Hippocampal formation (tissue), 2 donors: ENCODE measurements at regions not wholly inside any gene's neighbourhood (a gene's known extent, or its start where the extent isn't known, plus 50 kb on each side); places are given as distances from the start of the nearest gene placed in this dataset.
"Not testable (repeated sequence)": the region's sequence is repeated elsewhere in the genome, so short reads cannot be mapped to it uniquely, and the experiment has no call there.

ENCODE experiments used
- DNase-seq, 2 donors: peaks; one replicate each; lab custom pipeline; 2025; lab: John Stamatoyannopoulos, UW

GRCh38 chr7:86012971-86013370 is 630.7 kb upstream of the GRM3 start:
- no peak for DNase-seq

- no peak for DNase-seq
Observed at GRCh38 chr7:86008898-86009297, 634.8 kb upstream of the GRM3 start.

DNA sequence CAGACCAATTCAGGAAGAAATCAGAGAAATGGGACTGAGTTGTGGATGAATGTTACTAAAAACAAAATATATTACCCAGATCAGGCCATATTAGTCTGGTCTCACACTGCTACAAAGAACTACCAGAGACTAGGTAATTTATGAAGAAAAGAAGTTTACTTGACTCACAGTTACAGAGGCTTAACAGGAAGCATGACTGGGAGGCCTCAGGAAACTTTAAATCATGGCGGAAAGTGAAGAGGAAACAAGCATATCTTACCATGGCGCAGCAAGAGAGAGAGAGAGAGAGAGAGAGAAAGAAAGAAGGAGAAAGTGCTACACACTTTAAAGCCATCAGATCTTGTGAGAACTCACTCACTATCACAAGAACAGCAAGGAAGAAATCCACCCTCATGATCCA is 636.8 kb upstream of the GRM3 start:
- no peak for DNase-seq

GRCh38 chr7:86002858-86003257 is 640.9 kb upstream of the GRM3 start:
- no peak for DNase-seq

GRCh38 chr7:85997515-85997914 is 646.2 kb upstream of the GRM3 start:
- DNase-seq = no peak

DNA sequence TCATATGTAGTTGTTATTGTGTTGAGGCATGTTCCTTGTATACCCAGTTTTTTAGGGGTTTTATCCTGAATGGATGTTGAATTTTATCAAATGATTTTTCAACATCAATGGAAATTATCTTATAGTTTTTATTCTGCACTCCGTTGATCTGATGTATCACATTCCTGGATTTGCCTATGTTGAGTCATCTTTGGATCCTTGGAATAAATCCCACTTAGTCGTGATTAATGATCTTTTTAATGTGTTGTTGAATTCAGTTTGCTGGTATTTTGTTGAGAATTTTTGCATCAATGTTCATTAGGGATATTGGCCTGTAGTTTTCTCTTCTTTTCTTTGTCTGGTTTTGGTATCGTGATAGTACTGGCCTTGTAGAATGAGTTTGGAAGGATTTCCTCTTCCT is 648.6 kb upstream of the GRM3 start:
- no peak for DNase-seq

DNA sequence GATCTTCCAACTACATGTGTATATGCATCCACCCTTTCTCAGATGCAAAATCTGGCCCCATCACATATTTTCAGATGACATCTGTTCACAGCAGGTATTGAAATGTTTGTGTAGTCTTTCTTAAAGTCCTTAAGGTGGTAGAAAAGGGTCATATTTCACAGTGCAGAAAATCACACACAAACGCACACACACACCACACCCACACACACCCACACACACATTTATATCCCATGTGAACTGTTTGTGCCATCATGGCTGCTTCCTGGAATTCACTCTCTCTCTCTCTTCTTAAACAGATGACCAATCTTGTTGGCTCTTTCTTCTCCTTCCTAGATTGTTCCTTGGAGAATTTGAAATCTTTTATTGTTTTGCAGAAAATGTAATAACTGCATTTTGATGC is 663.0 kb upstream of the GRM3 start:
- DNase-seq = no peak

- DNase-seq = peak in 1 of 2 donors; percentile 10
Observed at GRCh38 chr7:85974176-85974575, 669.5 kb upstream of the GRM3 start.

DNA sequence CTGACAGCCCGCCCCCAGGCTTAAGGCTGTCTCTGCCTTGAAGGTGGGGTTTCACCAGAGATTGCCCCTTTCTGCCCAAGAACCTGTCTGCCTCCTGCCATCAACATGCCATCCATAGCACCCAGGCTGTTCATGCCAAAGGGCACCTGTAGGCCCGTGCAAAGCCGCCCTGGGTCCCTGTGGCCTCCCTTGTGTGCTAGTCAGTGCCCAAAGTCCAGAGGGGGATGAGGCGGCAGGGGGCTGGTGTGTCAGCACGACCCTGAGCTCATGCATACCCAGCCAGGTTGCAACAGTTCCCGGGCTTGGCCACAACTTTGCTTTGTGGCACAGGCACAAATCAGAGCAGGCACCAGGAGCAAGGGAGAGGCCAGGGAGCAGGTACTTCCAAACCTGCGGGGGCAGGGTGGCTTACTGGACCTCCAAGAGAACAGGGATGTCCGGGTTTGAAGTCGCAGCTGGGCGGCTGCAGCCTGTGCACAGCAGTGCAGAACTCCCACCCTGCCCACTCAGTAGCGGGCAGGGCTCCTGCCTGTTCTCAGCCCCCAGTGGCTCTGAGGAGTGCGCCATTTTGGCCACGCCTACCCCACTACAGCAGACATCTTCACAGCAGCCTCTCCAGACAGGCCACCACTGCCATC is 671.1 kb upstream of the GRM3 start:
- no peak for DNase-seq

DNA sequence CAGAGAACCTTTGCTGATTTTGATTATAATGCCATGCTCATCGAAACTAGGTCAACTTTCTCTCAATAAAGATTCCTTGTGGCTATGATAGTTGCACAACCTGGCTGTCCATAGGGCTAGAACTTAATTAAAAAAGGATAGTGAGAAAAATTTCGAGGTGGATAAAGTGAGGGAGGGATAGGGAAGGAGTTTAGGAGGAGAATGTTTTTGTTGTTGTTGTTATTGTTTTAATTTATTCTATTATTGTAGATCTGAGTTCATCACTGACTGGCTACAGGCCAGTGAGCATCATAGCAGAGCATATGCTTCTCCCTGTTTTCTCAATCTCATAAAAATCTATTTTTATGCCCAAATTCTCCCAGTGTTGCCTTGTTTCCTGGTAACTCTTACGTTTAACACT is 688.7 kb upstream of the GRM3 start:
- no peak for DNase-seq

DNA sequence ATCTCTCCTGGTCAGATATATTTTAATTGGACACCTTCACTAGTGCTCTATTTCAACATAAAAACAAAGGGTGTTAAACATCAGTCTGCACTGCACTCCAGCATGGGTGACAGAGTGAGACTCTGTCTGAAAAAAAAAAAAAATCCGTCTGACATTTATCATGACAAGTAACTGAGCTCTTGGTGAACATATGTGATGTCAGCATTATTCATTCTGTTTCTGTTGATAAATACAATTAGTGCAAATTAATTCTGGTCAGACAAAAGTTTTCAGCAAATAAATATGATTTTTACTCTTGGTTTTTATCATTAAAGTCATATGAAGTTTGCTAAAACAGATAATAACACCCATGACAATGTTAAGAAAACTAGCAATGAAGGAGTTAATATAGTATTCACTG is 692.8 kb upstream of the GRM3 start:
- no peak for DNase-seq

DNA sequence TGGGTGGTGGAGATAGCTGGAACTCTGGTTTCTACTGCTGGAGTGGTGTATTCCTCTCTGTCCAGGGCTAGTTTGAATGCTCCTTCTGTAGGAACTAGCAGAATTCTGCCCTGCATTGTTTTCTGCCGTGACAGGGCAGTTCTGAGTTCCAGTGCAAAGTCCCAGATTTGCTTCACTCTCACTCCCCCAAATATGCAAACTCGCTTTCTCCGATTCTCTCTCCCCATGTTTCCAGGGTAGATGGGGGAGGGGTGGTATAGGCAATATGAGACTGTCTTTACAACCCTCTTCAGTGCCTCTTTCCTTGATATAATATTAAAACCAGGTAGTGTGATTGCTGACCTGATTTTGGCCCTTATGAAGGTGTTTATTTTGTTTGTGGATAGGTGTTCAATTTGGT is 693.3 kb upstream of the GRM3 start:
- no peak for DNase-seq

DNA sequence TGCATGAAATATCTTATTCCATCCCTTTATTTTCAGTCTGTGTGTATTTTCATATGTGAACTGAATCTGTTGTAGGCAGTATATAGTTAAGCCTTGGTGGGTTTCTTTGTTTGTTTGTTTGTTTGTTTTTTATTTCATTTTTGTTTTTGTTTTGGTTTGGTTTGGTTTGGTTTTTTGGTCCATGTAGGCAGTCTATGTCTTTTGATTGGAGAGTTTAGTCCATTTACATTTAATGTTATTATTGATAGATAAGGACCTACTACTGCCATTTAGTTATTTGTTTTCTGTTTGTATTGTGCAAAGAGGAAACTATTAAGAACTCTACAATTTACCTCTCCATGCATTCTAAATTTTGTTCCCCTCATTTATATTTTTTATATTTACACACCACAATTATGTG is 695.9 kb upstream of the GRM3 start:
- no peak for DNase-seq

GRCh38 chr7:85940798-85941197 is 702.9 kb upstream of the GRM3 start:
- no peak for DNase-seq

- no peak for DNase-seq
Observed at GRCh38 chr7:85931919-85932318, 711.8 kb upstream of the GRM3 start.

- peak in 1 of 2 donors; percentile 10 for DNase-seq
Observed at GRCh38 chr7:85928500-85928899, 715.2 kb upstream of the GRM3 start.

DNA sequence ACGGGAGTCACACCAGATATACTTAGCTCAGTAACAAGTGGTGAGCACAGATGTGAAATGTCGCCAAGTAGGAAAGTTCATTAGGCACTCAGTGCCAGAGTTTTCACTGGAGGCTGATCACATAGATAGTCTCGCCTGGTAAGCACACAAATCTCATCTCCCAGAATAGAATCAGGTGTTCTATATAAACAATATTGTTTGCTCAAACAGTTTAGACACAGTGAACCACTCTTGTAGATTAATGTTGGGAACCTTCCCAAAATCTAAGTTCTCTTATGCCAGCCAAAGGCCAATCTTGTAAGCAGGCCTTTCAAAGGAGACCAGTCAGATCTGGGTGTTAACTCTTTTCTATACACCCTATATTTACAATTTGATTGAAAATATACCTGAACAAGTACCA is 716.5 kb upstream of the GRM3 start:
- no peak for DNase-seq

DNA sequence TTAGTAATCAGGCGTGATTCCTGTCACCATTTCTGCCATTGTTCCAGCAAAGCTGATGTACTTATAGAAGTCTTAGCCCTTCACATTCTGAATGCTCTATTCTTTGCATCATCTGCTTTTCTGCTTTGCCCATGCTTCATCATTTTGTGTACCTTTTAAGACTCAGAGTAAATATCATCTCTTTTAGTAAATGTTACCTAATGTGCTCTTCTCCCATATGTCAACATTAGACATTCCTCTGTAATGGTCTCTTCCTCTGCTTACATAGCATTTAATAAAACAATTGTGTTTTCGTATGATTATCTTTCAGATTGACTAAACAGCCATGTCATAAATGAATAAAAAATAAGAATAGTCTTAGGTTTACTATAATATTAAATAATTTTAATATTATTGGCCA is 719.6 kb upstream of the GRM3 start:
- DNase-seq = no peak

- no peak for DNase-seq
Observed at GRCh38 chr7:85916016-85916415, 727.7 kb upstream of the GRM3 start.

GRCh38 chr7:85914437-85914836 is 727.6 kb upstream of the SEMA3D start:
- no peak for DNase-seq

DNA sequence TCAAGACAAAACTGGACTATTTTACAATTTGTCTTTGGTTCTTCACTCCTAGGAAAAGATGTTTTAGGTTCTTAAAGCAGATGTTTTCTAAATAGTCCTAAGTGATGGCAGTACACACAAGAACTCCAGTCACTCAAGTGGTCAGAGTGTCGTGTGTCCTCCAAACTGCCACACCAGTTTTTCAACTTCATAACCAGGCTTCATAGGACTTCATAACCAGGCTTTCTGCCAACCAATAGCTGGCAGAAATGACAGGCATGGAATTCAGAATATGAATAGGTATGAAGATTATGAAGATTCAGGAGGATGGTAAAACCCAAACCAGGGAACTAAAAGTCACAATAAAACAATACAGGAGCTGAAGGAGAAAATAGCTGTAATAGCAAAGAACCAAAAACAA is 721.2 kb upstream of the SEMA3D start:
- no peak for DNase-seq

DNA sequence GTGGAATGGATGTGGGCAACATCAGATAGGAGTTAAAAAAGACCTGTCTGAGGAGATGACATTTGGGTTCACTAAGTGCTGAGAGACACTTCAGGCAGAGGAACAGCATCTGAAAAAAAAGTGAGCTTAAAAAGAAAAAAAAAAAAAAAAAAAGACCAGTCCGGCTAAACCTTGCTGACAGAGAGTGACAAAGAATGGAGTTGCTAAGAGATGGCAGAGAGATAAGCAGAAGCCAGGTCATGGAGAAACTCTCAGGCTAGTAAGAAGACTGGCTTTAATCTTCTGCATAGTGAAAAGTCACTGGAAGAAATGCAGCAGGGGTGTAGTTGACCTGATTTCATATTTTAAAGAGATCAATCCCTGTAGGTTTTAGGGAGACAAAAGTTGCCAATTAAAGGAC is 711.1 kb upstream of the SEMA3D start:
- no peak for DNase-seq

- DNase-seq = no peak
Observed at GRCh38 chr7:85896531-85896930, 709.7 kb upstream of the SEMA3D start.

DNA sequence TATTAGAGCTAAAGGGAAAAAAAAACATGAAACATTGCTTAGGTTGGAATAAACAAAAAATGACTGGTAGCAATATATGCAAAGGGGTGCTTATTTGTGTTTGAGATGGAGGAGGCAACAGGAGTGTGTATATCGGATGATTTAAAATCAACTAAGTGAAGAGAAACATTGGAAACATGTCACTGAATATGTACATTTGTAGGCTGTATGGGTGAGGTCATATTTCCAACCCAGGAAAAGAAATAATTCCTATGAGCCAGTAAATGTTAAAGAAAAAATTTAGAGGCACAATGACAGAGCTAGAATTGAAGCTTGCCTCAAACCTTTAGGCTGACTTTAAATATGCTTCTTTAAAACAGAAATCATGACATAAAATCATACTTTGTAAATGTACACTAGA is 709.0 kb upstream of the SEMA3D start:
- no peak for DNase-seq

DNA sequence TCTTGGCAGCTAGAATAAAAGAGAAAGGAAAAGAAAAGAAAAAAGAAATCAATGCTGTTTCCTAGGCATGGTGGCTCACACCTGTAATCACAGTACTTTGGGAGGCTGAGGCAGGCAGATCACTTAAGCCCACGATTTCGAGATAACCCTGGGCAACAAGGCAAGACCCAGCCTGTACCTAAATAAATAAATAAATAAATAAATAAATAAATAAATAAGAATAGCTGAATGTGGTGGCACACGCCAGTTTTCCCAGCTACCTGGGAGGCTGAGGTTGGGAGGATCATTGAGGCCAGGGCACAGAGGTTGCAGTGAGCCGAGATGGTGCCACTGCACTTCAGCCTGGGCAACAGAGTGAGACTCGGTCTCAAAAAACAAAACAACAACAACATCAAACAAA is 705.0 kb upstream of the SEMA3D start:
- DNase-seq = not testable (repeated sequence)
